DMS153 treated with DMSO at 0.1 percent for 48 hours (cell line): ENCODE measurements at regions not wholly inside any gene's neighbourhood (a gene's known extent, or its start where the extent isn't known, plus 50 kb on each side); places are given as distances from the start of the nearest gene placed in this dataset.
A peak's percentile ranks its signal among the peaks of the same experiment; 100 is the strongest.

Source experiments
- DNase-seq: peaks from one replicate; lab custom pipeline; 2025; ENCODE audit not compliant: unreplicated experiment; lab: John Stamatoyannopoulos, UW

- DNase-seq = no peak
Observed at GRCh38 chr7:9955138-9955537, 1018.5 kb upstream of the PHF14 start.

GRCh38 chr7:9958486-9958885 lies 1015.2 kb upstream of the PHF14 start:
- no peak for DNase-seq

- no peak for DNase-seq
Observed at GRCh38 chr7:9960460-9960859, 1013.2 kb upstream of the PHF14 start.

- DNase-seq = no peak
Observed at GRCh38 chr7:9961161-9961922, 1012.3 kb upstream of the PHF14 start.

- DNase-seq = no peak
Observed at GRCh38 chr7:9962742-9963141, 1010.9 kb upstream of the PHF14 start.

GRCh38 chr7:9978106-9979064 lies 995.3 kb upstream of the PHF14 start:
- no peak for DNase-seq

- no peak for DNase-seq
Observed at GRCh38 chr7:9981742-9982349, 991.8 kb upstream of the PHF14 start.

- DNase-seq = no peak
Observed at GRCh38 chr7:9983048-9983447, 990.6 kb upstream of the PHF14 start.

- DNase-seq = no peak
Observed at GRCh38 chr7:10015687-10016086, 958.0 kb upstream of the PHF14 start.

GRCh38 chr7:10022480-10022879 lies 951.2 kb upstream of the PHF14 start:
- DNase-seq = no peak

GRCh38 chr7:10022957-10023356 lies 950.7 kb upstream of the PHF14 start:
- DNase-seq = peak; percentile 40

- DNase-seq = no peak
Observed at GRCh38 chr7:10034843-10035556, 938.7 kb upstream of the PHF14 start.

- DNase-seq = no peak
Observed at GRCh38 chr7:10036693-10037092, 937.0 kb upstream of the PHF14 start.

GRCh38 chr7:10038351-10038750 lies 935.3 kb upstream of the PHF14 start:
- DNase-seq = no peak

- DNase-seq = no peak
Observed at GRCh38 chr7:10040674-10041073, 933.0 kb upstream of the PHF14 start.

- no peak for DNase-seq
Observed at GRCh38 chr7:10070899-10071298, 902.8 kb upstream of the PHF14 start.

GRCh38 chr7:10075866-10076265 lies 897.8 kb upstream of the PHF14 start:
- no peak for DNase-seq

GRCh38 chr7:10076660-10077300 lies 896.9 kb upstream of the PHF14 start:
- no peak for DNase-seq

GRCh38 chr7:10079572-10079971 lies 894.1 kb upstream of the PHF14 start:
- DNase-seq = no peak

GRCh38 chr7:10082896-10083295 lies 890.8 kb upstream of the PHF14 start:
- DNase-seq = no peak

- no peak for DNase-seq
Observed at GRCh38 chr7:10083766-10084165, 889.9 kb upstream of the PHF14 start.
